ENCODE measurements at regions not wholly inside any gene's neighbourhood (a gene's known extent, or its start where the extent isn't known, plus 50 kb on each side); places are given as distances from the start of the nearest gene placed in this dataset.
"Not testable (repeated sequence)": the region's sequence is repeated elsewhere in the genome, so short reads cannot be mapped to it uniquely, and the experiment has no call there.

GRCh38 chr14:66272221-66272620 lies 213.9 kb upstream of the CCDC196 start:
- no peak for ATAC-seq (ENCODE audit: insufficient read depth, low FRiP score)
- Histone ChIP-seq H3K4me3 (no peak overlapping the region), H3K27me3 (ENCODE audit: control insufficient read depth in 3 of 3, insufficient read depth in 3 of 3, low read length in 2 of 3) (no peaks in the 10 kb centered on the region), H3K9me3 (ENCODE audit: control insufficient read depth in 4 of 4, insufficient read depth in 3 of 4, low read length in 3 of 4) (peaks cover 0 to 3% (median 0%) of the 10 kb centered on the region in 4 donors), H3K4me1 (ENCODE audit: control insufficient read depth in 5 of 5, insufficient read depth in 5 of 5, low read length in 5 of 5) (no peaks in the 10 kb centered on the region), H3K27ac (ENCODE audit: low read depth in 1 of 2, low read length in 1 of 2) (no peak overlapping the region), H3K36me3 (ENCODE audit: control insufficient read depth in 4 of 4, insufficient read depth in 4 of 4, low read length in 4 of 4) (no peaks in the 10 kb centered on the region), H3K9ac (ENCODE audit: insufficient read depth in 1 of 2, low read length in 2 of 2) (no peak overlapping the region)
- WGBS, 2 donors: 87 to 88% methylated on average over 1 of the region's 1 CpG
- no peak for DNase-seq
- TF ChIP-seq, protein P1, sequence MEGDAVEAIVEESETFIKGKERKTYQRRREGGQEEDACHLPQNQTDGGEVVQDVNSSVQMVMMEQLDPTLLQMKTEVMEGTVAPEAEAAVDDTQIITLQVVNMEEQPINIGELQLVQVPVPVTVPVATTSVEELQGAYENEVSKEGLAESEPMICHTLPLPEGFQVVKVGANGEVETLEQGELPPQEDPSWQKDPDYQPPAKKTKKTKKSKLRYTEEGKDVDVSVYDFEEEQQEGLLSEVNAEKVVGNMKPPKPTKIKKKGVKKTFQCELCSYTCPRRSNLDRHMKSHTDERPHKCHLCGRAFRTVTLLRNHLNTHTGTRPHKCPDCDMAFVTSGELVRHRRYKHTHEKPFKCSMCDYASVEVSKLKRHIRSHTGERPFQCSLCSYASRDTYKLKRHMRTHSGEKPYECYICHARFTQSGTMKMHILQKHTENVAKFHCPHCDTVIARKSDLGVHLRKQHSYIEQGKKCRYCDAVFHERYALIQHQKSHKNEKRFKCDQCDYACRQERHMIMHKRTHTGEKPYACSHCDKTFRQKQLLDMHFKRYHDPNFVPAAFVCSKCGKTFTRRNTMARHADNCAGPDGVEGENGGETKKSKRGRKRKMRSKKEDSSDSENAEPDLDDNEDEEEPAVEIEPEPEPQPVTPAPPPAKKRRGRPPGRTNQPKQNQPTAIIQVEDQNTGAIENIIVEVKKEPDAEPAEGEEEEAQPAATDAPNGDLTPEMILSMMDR (IDR thresholded peaks at IDR 0.05; ENCODE audit: control extremely low read depth, extremely low read depth): no peak

GRCh38 chr14:66273261-66273832 lies 212.8 kb upstream of the CCDC196 start:
- ATAC-seq (ENCODE audit: insufficient read depth, low FRiP score): no peak
- no peak overlapping the region for H3K9ac ChIP-seq (ENCODE audit: insufficient read depth in 1 of 2, low read length in 2 of 2)
- no peaks in the 10 kb centered on the region for H3K36me3 ChIP-seq (ENCODE audit: control insufficient read depth in 4 of 4, insufficient read depth in 4 of 4, low read length in 4 of 4)
- DNase-seq: no peak
- 57 to 59% methylated on average over 1 of the region's 1 CpG for whole genome bisulfite sequencing, 2 donors
- no peaks in the 10 kb centered on the region for H3K4me1 ChIP-seq (ENCODE audit: control insufficient read depth in 5 of 5, insufficient read depth in 5 of 5, low read length in 5 of 5)
- TF ChIP-seq, protein P1 (IDR thresholded peaks at IDR 0.05; ENCODE audit: control extremely low read depth, extremely low read depth): no peak
- peaks cover 0 to 3% (median 0%) of the 10 kb centered on the region in 4 donors for H3K9me3 ChIP-seq (ENCODE audit: control insufficient read depth in 4 of 4, insufficient read depth in 3 of 4, low read length in 3 of 4)
- no peak overlapping the region for H3K4me3 ChIP-seq
- H3K27ac ChIP-seq (ENCODE audit: low read depth in 1 of 2, low read length in 1 of 2): no peak overlapping the region
- H3K27me3 ChIP-seq (ENCODE audit: control insufficient read depth in 3 of 3, insufficient read depth in 3 of 3, low read length in 2 of 3): no peaks in the 10 kb centered on the region

DNA sequence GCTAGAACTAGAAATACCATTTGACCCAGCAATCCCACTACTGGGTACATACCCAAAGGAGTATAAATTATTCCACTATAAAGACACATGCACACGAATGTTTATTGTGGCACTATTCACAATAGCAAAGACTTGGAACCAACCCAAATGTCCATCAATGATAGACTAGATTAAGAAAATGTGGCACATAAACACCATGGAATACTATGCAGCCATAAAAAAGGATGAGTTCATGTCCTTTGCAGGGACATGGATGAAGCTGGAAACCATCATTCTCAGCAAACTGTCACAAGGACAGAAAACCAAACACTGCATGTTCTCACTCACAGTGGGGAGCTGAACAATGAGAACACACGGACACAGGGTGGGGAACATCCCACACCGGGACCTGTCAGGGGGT lies 207.8 kb upstream of the CCDC196 start:
- not testable (repeated sequence) for H3K27me3 ChIP-seq (ENCODE audit: control insufficient read depth in 3 of 3, insufficient read depth in 3 of 3, low read length in 2 of 3); ATAC-seq (ENCODE audit: insufficient read depth, low FRiP score); H3K4me1 ChIP-seq (ENCODE audit: control insufficient read depth in 5 of 5, insufficient read depth in 5 of 5, low read length in 5 of 5); H3K9ac ChIP-seq (ENCODE audit: insufficient read depth in 1 of 2, low read length in 2 of 2); DNase-seq; H3K36me3 ChIP-seq (ENCODE audit: control insufficient read depth in 4 of 4, insufficient read depth in 4 of 4, low read length in 4 of 4); H3K9me3 ChIP-seq (ENCODE audit: control insufficient read depth in 4 of 4, insufficient read depth in 3 of 4, low read length in 3 of 4); H3K27ac ChIP-seq (ENCODE audit: low read depth in 1 of 2, low read length in 1 of 2); H3K4me3 ChIP-seq
- WGBS, 2 donors: 88 to 90% methylated on average over 3 of the region's 3 CpGs

DNA sequence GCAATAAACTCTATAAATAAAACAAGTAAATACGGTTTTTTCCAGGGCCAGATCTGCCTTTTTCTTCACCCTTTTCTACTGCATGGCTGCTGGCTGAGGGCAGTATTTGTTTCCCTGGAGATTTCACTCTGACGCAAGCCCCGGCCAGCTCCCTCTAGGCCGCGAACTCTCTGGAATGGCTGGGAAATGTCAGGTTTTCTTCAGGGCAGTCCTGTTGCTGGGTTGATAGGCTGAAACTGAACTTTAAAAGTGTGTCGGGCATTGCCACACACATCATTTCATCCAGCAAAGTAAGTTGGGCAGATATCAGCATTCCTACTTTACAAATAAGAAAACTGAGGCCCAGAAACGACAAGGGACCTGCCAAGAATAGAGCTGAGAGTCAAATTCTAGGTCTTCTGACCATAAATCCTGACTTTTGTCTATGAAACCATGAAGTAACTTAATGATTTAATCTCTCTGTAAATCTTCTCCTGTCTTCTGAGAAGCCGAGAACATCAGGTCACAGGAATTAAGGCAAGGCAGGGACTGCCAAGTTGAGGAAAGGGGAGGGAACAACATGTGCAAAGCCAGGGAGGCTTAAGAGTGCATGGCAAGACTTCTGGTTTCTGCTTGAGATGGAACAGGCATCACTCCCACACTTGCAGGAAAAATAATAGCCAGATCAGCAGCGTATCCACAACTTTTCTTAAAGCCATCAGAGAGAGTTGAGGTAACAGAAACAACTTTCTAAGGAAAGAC lies 205.0 kb upstream of the CCDC196 start:
- no peaks in the 10 kb centered on the region for H3K4me1 ChIP-seq (ENCODE audit: control insufficient read depth in 5 of 5, insufficient read depth in 5 of 5, low read length in 5 of 5)
- H3K9ac ChIP-seq (ENCODE audit: insufficient read depth in 1 of 2, low read length in 2 of 2): no peak overlapping the region
- H3K36me3 ChIP-seq (ENCODE audit: control insufficient read depth in 4 of 4, insufficient read depth in 4 of 4, low read length in 4 of 4): no peaks in the 10 kb centered on the region
- no peak overlapping the region for H3K27ac ChIP-seq (ENCODE audit: low read depth in 1 of 2, low read length in 1 of 2)
- ATAC-seq (ENCODE audit: insufficient read depth, low FRiP score) (no peak), DNase-seq (no peak)
- peaks cover 0 to 4% (median 0%) of the 10 kb centered on the region in 4 donors for H3K9me3 ChIP-seq (ENCODE audit: control insufficient read depth in 4 of 4, insufficient read depth in 3 of 4, low read length in 3 of 4)
- H3K4me3 ChIP-seq: no peak overlapping the region
- WGBS, 2 donors: 83 to 85% methylated on average over 9 of the region's 9 CpGs
- H3K27me3 ChIP-seq (ENCODE audit: control insufficient read depth in 3 of 3, insufficient read depth in 3 of 3, low read length in 2 of 3): no peaks in the 10 kb centered on the region
- TF ChIP-seq, protein P1 (IDR thresholded peaks at IDR 0.05; ENCODE audit: control extremely low read depth, extremely low read depth): no peak
